ENCODE measurements at regions not wholly inside any gene's neighbourhood (a gene's known extent, or its start where the extent isn't known, plus 50 kb on each side); places are given as distances from the start of the nearest gene placed in this dataset.

DNA sequence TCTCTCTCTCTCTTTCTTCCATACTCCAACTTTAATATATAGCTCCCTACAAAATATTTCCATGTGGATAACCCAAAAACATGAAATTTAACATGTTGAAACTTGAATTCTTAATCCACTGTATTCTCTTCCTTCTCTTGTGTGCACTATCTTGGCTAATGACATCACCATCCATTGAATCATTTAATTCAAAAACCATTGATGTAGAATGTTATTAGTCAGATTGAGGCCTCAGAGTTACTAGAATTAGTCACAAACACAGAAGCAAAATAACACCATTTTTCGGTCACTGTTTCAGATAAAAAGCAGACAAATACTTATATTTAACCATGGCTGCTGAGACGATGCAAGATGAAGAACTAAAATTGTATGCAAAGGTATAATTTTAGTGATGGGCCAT lies 256.9 kb upstream of the LRRC3B start:
- 84 to 95% (median 87%) methylated on average over 2 of the region's 2 CpGs for WGBS, 5 donors
- intact Hi-C loops (cut with DNase I; ENCODE audit: low total_unique reads) = no loop called here
- no peak for DNase-seq
- Histone ChIP-seq H3K27me3 (replicated peaks in 1 of 7) (no peaks in the 10 kb centered on the region), H3K36me3 (no peaks in the 10 kb centered on the region), H3K4me1 (no peaks in the 10 kb centered on the region), H3K9me3 (peaks cover 0 to 24% (median 6%) of the 10 kb centered on the region in 8 donors), H3K27ac (no peak overlapping the region), H3K4me3 (no peak overlapping the region)
- TF ChIP-seq POLR2A (IDR thresholded peaks at IDR 0.05) = no peak
- no peak for TF ChIP-seq POLR2AphosphoS5 (IDR thresholded peaks at IDR 0.05)
- TF ChIP-seq, protein P1, sequence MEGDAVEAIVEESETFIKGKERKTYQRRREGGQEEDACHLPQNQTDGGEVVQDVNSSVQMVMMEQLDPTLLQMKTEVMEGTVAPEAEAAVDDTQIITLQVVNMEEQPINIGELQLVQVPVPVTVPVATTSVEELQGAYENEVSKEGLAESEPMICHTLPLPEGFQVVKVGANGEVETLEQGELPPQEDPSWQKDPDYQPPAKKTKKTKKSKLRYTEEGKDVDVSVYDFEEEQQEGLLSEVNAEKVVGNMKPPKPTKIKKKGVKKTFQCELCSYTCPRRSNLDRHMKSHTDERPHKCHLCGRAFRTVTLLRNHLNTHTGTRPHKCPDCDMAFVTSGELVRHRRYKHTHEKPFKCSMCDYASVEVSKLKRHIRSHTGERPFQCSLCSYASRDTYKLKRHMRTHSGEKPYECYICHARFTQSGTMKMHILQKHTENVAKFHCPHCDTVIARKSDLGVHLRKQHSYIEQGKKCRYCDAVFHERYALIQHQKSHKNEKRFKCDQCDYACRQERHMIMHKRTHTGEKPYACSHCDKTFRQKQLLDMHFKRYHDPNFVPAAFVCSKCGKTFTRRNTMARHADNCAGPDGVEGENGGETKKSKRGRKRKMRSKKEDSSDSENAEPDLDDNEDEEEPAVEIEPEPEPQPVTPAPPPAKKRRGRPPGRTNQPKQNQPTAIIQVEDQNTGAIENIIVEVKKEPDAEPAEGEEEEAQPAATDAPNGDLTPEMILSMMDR (IDR thresholded peaks at IDR 0.05 in 8 of 11, conservative IDR thresholded peaks at IDR 0.05 in 3 of 11) = no peak

DNA sequence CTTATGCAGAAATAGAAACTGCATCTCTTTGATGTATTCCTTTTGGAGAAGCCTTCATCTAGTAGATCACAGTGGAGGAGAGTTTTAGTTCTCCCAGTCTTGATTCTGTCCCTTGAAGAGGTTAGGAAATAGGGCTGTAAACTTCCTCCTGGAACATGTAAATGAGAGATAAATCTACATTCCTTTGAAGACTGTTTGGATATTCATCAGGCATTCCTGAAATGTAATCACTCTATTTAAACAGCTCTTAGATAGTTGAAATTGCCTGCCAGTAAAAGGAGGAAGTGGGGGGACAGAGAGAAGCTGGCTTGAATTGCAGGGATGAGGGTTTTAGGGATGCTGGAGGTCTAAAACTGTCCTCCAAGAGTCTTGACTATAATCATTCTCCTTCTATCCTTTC lies 254.3 kb upstream of the LRRC3B start:
- Histone ChIP-seq H3K27ac (no peak overlapping the region), H3K36me3 (no peaks in the 10 kb centered on the region), H3K4me1 (no peaks in the 10 kb centered on the region), H3K4me3 (no peak overlapping the region), H3K27me3 (replicated peaks in 1 of 7) (no peaks in the 10 kb centered on the region), H3K9me3 (peaks cover 0 to 6% (median 0%) of the 10 kb centered on the region in 8 donors)
- intact Hi-C loops (cut with DNase I; ENCODE audit: low total_unique reads) = no loop called here
- DNase-seq = no peak
- TF ChIP-seq POLR2A (IDR thresholded peaks at IDR 0.05) (no peak), POLR2AphosphoS5 (IDR thresholded peaks at IDR 0.05) (no peak)
- TF ChIP-seq, protein P1 (IDR thresholded peaks at IDR 0.05 in 8 of 11, conservative IDR thresholded peaks at IDR 0.05 in 3 of 11) = no peak

DNA sequence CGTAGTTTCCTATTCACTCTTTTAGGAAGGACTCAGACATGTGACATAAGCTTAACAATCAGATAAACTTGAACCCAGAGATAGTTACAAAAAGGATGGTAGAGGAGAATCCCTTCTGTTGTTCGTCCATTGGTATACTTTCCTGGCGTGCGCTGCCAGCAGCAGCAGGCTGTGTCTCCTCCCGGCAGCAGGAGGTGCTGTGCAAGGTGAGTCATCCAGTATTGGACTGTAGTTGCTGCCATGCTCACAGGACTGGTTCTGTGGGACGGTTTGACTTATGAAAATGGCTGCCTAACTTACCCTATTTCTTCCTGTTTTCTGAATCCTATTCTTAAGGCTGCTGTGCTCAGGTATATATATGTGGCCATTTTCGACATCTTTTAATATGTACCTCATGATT lies 253.4 kb upstream of the LRRC3B start:
- Histone ChIP-seq H3K4me1 (no peaks in the 10 kb centered on the region), H3K27ac (no peak overlapping the region), H3K9me3 (peaks cover 0 to 4% (median 0%) of the 10 kb centered on the region in 8 donors), H3K4me3 (no peak overlapping the region), H3K36me3 (no peaks in the 10 kb centered on the region), H3K27me3 (replicated peaks in 1 of 7) (no peaks in the 10 kb centered on the region)
- 81 to 90% (median 85%) methylated on average over 7 of the region's 7 CpGs for WGBS, 5 donors
- TF ChIP-seq POLR2AphosphoS5 (IDR thresholded peaks at IDR 0.05) = no peak
- TF ChIP-seq, protein P1 (IDR thresholded peaks at IDR 0.05 in 8 of 11, conservative IDR thresholded peaks at IDR 0.05 in 3 of 11) = no peak
- no peak for TF ChIP-seq POLR2A (IDR thresholded peaks at IDR 0.05)
- intact Hi-C loops (cut with DNase I; ENCODE audit: low total_unique reads) = no loop called here
- no peak for DNase-seq

DNA sequence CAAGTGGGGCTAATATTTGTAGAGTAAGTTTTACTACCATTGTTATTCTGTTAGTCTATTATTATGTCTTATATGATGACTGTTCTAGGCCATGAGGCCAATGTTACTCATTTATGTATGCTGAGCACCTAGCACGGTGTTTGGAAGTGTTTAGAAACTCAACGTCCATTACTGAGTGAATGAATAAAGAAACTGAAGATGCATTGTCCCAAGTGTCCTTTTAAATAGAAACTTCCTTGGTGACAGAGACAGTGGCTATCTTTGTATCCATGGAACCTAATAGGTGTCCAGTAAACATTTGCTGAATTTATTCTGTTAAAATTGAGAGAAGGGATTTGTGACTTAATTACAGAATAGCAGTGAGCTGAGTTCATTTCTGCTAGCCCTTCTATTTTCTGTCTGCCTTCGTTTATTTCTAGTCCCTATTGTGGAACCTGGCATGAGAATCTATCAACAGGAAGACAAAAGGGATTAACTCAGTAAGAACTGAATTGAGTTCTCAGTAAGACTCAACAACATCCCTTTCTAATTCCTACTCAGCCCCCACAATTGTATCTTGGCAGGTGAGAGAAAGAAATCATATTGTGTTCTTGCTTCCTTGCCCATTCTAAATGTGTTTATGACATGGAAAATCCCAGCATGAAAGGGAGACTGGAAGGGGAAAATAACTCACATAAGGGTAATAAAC lies 246.6 kb upstream of the LRRC3B start:
- 60 to 79% (median 72%) methylated on average over 3 of the region's 3 CpGs for WGBS, 5 donors
- Histone ChIP-seq H3K9me3 (no peaks in the 10 kb centered on the region), H3K4me3 (no peak overlapping the region), H3K27ac (no peak overlapping the region), H3K36me3 (no peaks in the 10 kb centered on the region), H3K27me3 (replicated peaks in 1 of 7) (no peaks in the 10 kb centered on the region), H3K4me1 (no peaks in the 10 kb centered on the region)
- TF ChIP-seq POLR2AphosphoS5 (IDR thresholded peaks at IDR 0.05) = no peak
- no peak for DNase-seq
- intact Hi-C loops (cut with DNase I; ENCODE audit: low total_unique reads) = no loop called here

DNA sequence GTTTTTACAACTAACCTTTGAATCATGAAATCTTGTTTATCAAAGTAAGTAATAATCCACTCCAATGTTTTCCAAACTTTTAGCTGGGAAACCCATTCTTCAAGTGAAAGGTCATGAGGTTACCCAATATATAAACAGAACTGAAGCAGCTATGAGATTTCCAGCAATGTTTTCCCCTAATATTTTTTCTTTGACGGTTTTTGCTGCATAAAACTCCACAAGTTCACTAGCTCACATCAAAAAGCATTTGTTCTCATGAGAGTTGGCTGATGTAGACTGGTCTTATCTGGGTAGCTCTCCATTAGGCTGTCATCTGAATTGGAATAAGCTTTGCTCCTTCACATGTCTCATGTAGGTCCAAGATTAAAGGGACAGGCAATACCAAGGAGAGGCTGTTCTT lies 241.2 kb upstream of the LRRC3B start:
- WGBS, 5 donors = 28 to 64% (median 42%) methylated on average over 1 of the region's 1 CpG
- intact Hi-C loops (cut with DNase I; ENCODE audit: low total_unique reads) = no loop called here
- H3K9me3 ChIP-seq = no peaks in the 10 kb centered on the region

More for the DNA sequence above, 241.2 kb upstream of the LRRC3B start:
- Histone ChIP-seq H3K4me3 (no peak overlapping the region), H3K27ac (no peak overlapping the region), H3K4me1 (no peaks in the 10 kb centered on the region), H3K36me3 (no peaks in the 10 kb centered on the region), H3K27me3 (replicated peaks in 1 of 7) (no peaks in the 10 kb centered on the region)
- DNase-seq = no peak
- TF ChIP-seq, protein P1 (IDR thresholded peaks at IDR 0.05 in 8 of 11, conservative IDR thresholded peaks at IDR 0.05 in 3 of 11) = no peak

Measured in spleen (tissue), 11 donors.